GM21526 (cell line): ENCODE measurements at regions not wholly inside any gene's neighbourhood (a gene's known extent, or its start where the extent isn't known, plus 50 kb on each side); places are given as distances from the start of the nearest gene placed in this dataset.

ENCODE experiments used
- ATAC-seq: cut with Tn5 transposase; IDR thresholded peaks from one replicate; pipeline ENCODE4 v1.9.1; 2021; ENCODE audit warnings: moderate library complexity; ENCODE audit not compliant: unreplicated experiment, low FRiP score

GRCh38 chr4:125677665-125678307 lies 363.0 kb downstream of the FAT4 start:
- ATAC-seq, result no peak

- no peak for ATAC-seq
Observed at GRCh38 chr4:125679989-125680388, 365.2 kb downstream of the FAT4 start.

DNA sequence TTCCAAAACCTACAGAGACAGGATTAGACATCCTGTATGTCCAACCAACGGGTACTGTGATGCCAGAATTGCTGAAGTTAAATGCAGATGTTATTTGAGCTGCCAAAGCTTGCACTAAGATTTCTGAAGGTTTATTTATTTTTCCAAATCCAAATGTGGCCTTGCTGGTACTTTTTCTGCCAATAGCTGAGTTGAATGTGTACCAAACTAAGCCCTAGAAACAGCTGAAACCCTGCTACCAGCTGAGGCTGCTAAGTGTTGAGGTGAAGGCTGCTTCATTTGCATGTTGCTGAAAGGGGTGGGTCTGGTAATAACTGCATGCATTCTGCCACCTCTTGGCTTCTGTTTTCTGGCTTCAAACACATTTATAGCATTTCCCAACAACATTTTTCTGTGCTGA lies 366.5 kb downstream of the FAT4 start:
- no peak for ATAC-seq

- no peak for ATAC-seq
Observed at GRCh38 chr4:125682730-125683129, 368.0 kb downstream of the FAT4 start.

- no peak for ATAC-seq
Observed at GRCh38 chr4:125688841-125689240, 374.1 kb downstream of the FAT4 start.

DNA sequence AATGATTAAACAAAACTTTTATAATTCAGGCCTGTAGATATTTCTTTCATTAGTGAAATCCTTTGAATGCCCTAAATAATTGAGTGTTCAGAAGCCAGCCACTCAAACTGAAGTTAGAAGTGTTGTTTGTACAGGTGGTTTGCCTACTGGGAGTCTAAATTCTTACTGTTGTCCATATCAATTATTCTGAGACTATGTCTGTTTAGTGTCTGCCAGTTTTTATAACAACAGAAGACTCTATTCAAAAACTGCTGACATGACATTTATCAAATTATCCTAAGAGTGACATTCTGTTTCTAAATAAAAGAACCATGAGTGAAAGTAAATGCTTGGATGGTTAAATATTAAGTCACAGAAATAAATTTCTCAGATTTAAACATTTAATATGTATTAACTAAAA lies 375.1 kb downstream of the FAT4 start:
- ATAC-seq, result no peak

- no peak for ATAC-seq
Observed at GRCh38 chr4:125693228-125693627, 378.5 kb downstream of the FAT4 start.

DNA sequence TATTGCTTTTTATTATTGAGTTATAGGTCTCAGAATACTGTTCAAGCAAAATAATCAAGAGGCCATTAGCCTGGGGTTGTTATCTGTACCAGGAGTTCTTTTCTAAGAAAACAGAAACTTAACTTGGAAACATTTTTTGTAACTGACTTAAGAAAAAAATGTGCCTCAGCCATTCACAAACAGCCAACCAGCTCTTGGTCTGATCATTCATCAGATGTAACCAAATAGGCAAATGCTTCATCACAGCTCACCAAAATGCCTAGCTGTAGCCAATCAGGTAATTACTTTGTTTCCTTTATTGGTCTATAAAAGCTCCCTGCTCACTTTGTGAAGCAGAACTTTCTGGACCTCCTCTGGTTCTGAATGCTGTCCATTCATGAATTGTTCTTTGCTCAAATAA lies 387.7 kb downstream of the FAT4 start:
- no peak for ATAC-seq

GRCh38 chr4:125703443-125703842 lies 388.7 kb downstream of the FAT4 start:
- no peak for ATAC-seq

DNA sequence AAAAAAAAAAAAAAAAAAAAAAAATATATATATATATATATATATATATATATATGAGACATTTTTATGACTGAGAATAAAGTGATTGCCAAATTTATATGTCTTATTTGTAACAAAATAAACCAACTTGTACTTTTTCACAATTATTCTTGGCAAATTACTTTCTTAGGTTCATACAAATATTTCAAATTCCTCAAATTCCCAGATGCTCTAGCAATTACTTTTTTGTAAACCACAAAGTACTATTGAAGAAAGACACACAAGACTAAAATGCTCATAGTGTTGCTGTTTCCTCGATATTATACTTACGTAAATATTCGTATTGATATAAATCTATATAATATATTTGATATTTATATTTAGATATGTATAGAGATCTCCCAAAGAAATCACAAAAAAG lies 390.0 kb downstream of the FAT4 start:
- no peak for ATAC-seq

DNA sequence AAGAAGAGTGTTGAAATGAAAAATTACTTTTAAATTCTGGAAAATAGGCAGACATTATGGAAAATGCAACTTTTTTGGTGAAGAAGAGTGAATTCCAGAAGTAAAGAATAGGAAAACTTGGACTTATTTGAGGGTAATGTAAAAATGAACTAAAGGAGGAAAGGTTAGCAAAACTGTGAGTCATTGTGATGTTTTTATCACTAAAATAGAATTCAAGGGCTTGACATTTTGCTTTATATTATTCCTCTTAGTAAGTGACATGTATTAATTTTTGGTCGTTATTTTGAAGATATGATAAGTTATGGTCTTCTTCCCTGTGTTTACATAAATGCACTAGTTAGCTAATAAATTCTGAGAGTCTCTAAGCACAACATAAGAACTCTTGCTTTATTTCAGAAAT lies 390.9 kb downstream of the FAT4 start:
- no peak for ATAC-seq

DNA sequence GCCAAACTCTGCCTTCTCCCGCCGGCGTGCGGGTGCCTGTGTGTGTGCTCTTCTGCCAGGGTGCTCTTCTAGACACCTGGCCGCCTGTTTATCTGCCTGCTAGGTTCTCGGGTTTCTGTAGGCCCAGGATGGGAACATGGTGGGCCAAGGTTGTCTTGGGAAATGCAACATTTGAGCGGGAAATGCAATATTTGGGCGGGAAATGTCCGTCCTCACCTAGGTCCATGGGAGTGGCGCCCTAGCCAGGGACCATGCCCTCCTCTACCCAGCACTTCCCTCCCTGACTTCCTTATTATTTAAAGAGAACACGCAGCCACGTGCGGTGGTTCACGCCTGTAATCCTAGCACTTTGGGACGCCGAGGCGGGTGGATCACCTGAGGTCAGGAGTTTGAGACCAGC lies 392.6 kb downstream of the FAT4 start:
- ATAC-seq, result no peak

DNA sequence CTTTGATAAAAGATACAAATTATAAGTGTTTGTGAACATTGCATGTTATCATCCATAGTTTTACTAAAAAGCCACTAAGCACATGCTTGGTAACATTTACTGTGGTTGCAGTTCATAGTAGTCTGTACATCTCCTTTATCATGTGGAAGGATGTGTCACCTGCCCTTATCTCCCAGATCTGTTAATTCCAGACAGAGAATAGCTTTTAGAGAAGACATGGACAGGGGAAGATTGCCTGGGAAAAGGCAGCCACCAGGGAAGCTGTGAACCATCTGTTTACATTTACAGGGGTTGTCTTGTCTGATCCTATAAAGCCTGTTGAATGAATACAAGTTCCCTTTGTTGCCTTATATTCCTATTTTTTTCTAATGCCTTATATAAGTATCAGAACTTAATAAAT lies 396.0 kb downstream of the FAT4 start:
- ATAC-seq, result no peak

- no peak for ATAC-seq
Observed at GRCh38 chr4:125714049-125714448, 399.3 kb downstream of the FAT4 start.

- ATAC-seq, result no peak
Observed at GRCh38 chr4:125714845-125715244, 400.1 kb downstream of the FAT4 start.

- no peak for ATAC-seq
Observed at GRCh38 chr4:125719987-125720386, 405.2 kb downstream of the FAT4 start.

GRCh38 chr4:125722009-125722408 lies 407.3 kb downstream of the FAT4 start:
- no peak for ATAC-seq

GRCh38 chr4:125725957-125726525 lies 411.3 kb downstream of the FAT4 start:
- no peak for ATAC-seq

DNA sequence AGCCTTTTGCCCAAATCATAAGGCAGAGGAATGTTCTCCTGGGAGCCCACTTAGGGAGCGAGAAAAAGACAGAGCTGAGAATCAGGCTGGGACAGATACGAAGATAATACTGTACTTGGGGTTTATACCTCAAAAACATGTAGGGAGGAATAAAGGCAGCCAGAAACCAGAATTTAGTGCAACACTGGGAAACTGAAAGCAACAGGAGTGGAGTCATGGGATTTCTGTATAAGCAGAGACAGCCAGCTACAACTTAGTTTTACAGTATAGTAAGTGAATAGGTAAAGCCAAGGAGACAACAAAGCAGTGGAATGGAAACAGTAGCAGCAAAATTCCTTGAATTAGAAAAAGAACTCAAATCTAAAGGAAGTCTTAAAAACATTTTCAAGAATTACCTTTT lies 413.2 kb downstream of the FAT4 start:
- no peak for ATAC-seq

DNA sequence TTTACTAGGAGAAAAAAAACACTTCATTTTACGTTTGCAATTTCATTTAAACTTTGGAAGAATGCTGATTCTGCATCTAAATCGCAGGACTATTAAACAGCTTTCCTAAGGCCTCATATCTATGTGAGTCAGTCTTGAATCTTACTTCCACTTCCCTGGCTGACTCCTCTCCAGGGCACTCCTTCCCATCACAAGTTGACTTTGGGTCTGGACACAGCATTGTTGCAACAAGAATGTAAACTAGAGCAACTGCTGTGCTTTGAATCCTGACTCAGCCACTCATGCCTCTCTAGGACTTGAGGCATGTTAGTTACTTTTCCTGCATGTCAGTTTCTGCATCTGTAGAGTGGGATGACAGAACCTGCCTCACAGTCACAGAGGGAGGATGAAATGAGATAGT lies 413.8 kb downstream of the FAT4 start:
- ATAC-seq, result no peak

GRCh38 chr4:125729171-125729570 lies 414.4 kb downstream of the FAT4 start:
- no peak for ATAC-seq

- ATAC-seq, result no peak
Observed at GRCh38 chr4:125732632-125733031, 417.9 kb downstream of the FAT4 start.

DNA sequence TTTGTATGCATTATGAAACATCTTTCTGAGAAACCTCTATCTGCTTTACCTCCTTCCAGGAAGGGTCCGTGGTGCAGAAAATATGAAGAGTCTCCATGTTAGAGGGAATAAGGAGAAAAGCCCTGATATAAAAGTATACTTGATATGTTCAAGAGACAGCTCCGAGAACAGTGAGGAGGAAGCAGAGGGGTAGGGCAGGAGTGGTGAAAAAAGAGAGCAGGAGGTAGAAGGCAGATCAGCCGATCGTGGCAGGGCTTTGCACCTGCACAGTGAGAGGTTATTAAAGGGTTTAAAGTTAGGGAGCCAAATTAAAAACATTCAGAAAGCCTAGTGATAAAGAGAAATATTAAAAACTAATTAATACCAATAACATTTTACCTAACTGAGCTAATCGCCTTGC lies 419.7 kb downstream of the FAT4 start:
- no peak for ATAC-seq
